LNCaP clone FGC (cell line): ENCODE measurements at regions not wholly inside any gene's neighbourhood (a gene's known extent, or its start where the extent isn't known, plus 50 kb on each side); places are given as distances from the start of the nearest gene placed in this dataset.

Experiments used
- DNase-seq: peaks from one replicate; pipeline ENCODE4 v3.0.0-alpha.2; 2011; ENCODE audit warnings: low read depth
- H3K4me3 ChIP-seq: 2 replicates; pipeline ENCODE4 v1.5.1; 2011; ENCODE audit warnings: mild to moderate bottlenecking, low read depth, low read length, control low read depth
- TF ChIP-seq, protein P1 (sequence below): IDR thresholded peaks from 2 replicates; pipeline ENCODE4 v1.5.1; 2012; ENCODE audit warnings: mild to moderate bottlenecking; ENCODE audit not compliant: control insufficient read depth, insufficient read depth; ENCODE audit errors: extremely low read depth

DNA sequence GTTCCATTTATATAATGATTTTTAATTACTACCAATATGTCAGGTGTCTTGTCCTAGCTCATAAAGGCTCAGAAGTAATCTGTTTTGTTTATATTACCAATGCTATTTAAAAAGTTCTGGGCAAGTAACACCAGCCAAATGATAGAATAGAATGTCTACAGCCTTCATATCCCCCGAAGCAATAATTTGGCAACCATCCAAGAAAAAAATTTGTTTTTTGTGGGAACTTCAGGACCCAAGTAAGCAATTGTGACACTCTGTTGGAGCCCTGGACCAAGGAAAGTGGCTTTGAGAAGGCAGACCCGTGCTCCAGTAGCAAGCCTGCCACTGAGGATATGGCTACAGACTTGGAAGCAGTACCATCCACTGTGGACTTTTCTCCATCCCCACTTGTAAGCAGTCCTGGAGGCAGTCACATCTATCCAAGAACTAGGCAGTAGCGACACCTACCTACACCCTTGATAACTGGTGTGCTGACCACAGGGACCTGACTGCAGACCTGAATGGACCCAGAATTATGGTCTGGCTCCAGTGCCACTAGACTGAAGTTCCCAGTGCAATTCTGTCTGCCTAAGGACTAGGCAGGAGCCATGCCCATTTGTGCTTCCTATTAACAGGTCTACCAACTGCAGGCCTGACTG, 870.7 kb upstream of the ADGRL2 start:
- peak; percentile 2 for DNase-seq
- TF ChIP-seq, protein P1, sequence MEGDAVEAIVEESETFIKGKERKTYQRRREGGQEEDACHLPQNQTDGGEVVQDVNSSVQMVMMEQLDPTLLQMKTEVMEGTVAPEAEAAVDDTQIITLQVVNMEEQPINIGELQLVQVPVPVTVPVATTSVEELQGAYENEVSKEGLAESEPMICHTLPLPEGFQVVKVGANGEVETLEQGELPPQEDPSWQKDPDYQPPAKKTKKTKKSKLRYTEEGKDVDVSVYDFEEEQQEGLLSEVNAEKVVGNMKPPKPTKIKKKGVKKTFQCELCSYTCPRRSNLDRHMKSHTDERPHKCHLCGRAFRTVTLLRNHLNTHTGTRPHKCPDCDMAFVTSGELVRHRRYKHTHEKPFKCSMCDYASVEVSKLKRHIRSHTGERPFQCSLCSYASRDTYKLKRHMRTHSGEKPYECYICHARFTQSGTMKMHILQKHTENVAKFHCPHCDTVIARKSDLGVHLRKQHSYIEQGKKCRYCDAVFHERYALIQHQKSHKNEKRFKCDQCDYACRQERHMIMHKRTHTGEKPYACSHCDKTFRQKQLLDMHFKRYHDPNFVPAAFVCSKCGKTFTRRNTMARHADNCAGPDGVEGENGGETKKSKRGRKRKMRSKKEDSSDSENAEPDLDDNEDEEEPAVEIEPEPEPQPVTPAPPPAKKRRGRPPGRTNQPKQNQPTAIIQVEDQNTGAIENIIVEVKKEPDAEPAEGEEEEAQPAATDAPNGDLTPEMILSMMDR: peak; percentile 40; the same call in 1 of the 2 replicates
- no peak overlapping the region for H3K4me3 ChIP-seq

DNA sequence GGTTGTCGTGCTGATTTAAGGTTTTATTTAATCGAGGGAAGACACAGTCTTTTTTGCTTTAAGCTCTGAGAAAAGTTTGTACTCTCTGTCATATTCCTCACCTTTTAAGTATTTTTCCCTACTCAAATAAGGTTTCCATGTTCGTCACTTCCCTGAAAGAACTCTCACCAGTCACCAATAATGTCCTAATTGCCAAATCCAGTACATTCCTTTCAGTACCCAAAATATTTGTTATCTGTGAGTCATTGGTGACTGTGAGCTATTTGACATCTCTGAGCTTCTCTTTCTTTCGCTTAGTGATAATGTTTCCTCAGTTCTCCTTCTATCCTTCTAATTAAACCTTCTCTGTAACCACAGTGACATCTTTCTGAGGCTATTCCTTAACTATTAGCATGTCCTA, 874.2 kb upstream of the ADGRL2 start:
- DNase-seq: no peak

GRCh38 chr1:80925130-80925805, 875.5 kb upstream of the ADGRL2 start:
- DNase-seq: no peak
- no peak overlapping the region for H3K4me3 ChIP-seq
- TF ChIP-seq, protein P1: no peak

More for the DNA sequence above, 874.2 kb upstream of the ADGRL2 start:
- no peak overlapping the region for H3K4me3 ChIP-seq
- TF ChIP-seq, protein P1: no peak

DNA sequence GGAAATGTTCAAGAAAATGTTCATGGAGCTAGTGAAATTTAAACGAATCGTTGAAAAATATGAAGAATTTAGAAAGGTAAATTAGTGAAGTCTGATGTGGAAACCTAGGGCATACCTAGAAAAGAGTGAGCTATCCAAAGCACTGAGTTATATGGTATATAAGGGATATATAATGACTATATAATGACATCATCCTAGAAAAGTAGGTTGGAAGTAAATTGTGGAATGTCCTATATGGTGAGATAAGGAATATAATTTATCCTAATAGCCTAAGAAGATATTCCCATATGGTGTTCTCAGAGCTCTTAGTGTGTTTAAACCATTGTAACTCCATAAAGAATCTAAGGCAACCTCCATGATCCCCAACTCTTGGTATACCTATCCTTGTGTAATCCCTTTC, 876.4 kb upstream of the ADGRL2 start:
- TF ChIP-seq, protein P1: no peak
- DNase-seq: no peak
- no peak overlapping the region for H3K4me3 ChIP-seq

GRCh38 chr1:80922906-80923305, 877.8 kb upstream of the ADGRL2 start:
- no peak overlapping the region for H3K4me3 ChIP-seq
- no peak for DNase-seq
- TF ChIP-seq, protein P1: no peak

GRCh38 chr1:80919426-80919825, 881.3 kb upstream of the ADGRL2 start:
- TF ChIP-seq, protein P1: no peak
- H3K4me3 ChIP-seq: no peak overlapping the region
- no peak for DNase-seq
